ENCODE measurements at regions not wholly inside any gene's neighbourhood (a gene's known extent, or its start where the extent isn't known, plus 50 kb on each side); places are given as distances from the start of the nearest gene placed in this dataset.
"Not testable (repeated sequence)": the region's sequence is repeated elsewhere in the genome, so short reads cannot be mapped to it uniquely, and the experiment has no call there.

GRCh38 chr5:37951946-37952721 is 112.3 kb upstream of the GDNF start:
- H3K27ac ChIP-seq: no peak overlapping the region
- H3K36me3 ChIP-seq (ENCODE audit: low read depth): no peaks in the 10 kb centered on the region
- H3F3A ChIP-seq (ENCODE audit: insufficient read depth): no peaks in the 10 kb centered on the region
- no peaks in the 10 kb centered on the region for H3K9me3 ChIP-seq (ENCODE audit: low read depth)
- TF ChIP-seq EZH2 (IDR thresholded peaks at IDR 0.05; ENCODE audit: insufficient read depth, poor library complexity, severe bottlenecking) (no peak), EZH2phosphoT487 (IDR thresholded peaks at IDR 0.05; ENCODE audit: insufficient read depth, low read depth) (no peak)
- H2AFZ ChIP-seq: no peak overlapping the region
- in situ Hi-C loops (cut with MboI): no loop called here
- no peak overlapping the region for H3K9ac ChIP-seq
- H3K79me2 ChIP-seq (ENCODE audit: insufficient read depth): no peaks in the 10 kb centered on the region
- DNase-seq: no peak
- no peaks in the 10 kb centered on the region for H4K20me1 ChIP-seq (ENCODE audit: insufficient read depth)
- 66 to 68% methylated on average over 32 of the region's 32 CpGs for WGBS, 2 experiments (ENCODE audit: low coverage in 1 of 2, low lambda C conversion rate in 2 of 2, missing lambda C conversion rate in 2 of 2)
- H3K9me2 ChIP-seq (ENCODE audit: insufficient read depth): no peaks in the 10 kb centered on the region
- peaks cover 11% of the 10 kb centered on the region; the same call in 1 of the 2 replicates for H3K27me3 ChIP-seq (replicated peaks; ENCODE audit: insufficient read depth)
- no peak overlapping the region for H3K4me2 ChIP-seq (ENCODE audit: unreplicated experiment)
- no peak overlapping the region for H3K4me3 ChIP-seq
- no peaks in the 10 kb centered on the region for H3K4me1 ChIP-seq (ENCODE audit: insufficient read depth)

DNA sequence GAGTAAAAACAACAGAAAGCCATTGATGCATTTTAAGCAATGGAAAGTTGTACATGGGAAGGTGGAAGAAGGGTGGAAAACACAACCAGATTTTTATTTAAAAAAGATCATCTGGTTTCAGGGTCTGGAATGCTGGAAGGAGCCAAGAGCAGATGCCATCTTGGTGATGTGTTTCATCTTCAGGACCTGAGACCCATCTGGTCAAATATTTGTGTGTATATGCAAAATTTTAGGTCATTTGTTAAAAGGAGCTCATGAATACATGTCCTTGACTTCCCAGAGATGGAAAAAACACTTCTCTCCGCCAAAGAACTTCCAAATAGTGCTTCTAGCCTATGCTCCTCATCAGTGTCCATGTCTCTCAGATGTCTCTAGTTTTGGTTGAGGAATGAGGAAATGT is 110.6 kb upstream of the GDNF start:
- no peaks in the 10 kb centered on the region for H4K20me1 ChIP-seq (ENCODE audit: insufficient read depth)
- peaks cover 20% of the 10 kb centered on the region; the same call in 1 of the 2 replicates for H3K27me3 ChIP-seq (replicated peaks; ENCODE audit: insufficient read depth)
- 45 to 53% methylated on average over 1 of the region's 1 CpG for WGBS, 2 experiments (ENCODE audit: low coverage in 1 of 2, low lambda C conversion rate in 2 of 2, missing lambda C conversion rate in 2 of 2)
- H3K4me2 ChIP-seq (ENCODE audit: unreplicated experiment): no peak overlapping the region
- H3K9ac ChIP-seq: no peak overlapping the region
- H3F3A ChIP-seq (ENCODE audit: insufficient read depth): no peaks in the 10 kb centered on the region
- in situ Hi-C loops (cut with MboI): no loop called here
- TF ChIP-seq EZH2phosphoT487 (IDR thresholded peaks at IDR 0.05; ENCODE audit: insufficient read depth, low read depth): no peak
- TF ChIP-seq EZH2 (IDR thresholded peaks at IDR 0.05; ENCODE audit: insufficient read depth, poor library complexity, severe bottlenecking): no peak
- no peak overlapping the region for H3K27ac ChIP-seq
- H3K4me3 ChIP-seq: no peak overlapping the region
- no peaks in the 10 kb centered on the region for H3K9me3 ChIP-seq (ENCODE audit: low read depth)
- H3K9me2 ChIP-seq (ENCODE audit: insufficient read depth): no peaks in the 10 kb centered on the region
- no peak for DNase-seq
- H3K36me3 ChIP-seq (ENCODE audit: low read depth): no peaks in the 10 kb centered on the region
- H2AFZ ChIP-seq: no peak overlapping the region
- no peaks in the 10 kb centered on the region for H3K79me2 ChIP-seq (ENCODE audit: insufficient read depth)
- H3K4me1 ChIP-seq (ENCODE audit: insufficient read depth): no peaks in the 10 kb centered on the region

DNA sequence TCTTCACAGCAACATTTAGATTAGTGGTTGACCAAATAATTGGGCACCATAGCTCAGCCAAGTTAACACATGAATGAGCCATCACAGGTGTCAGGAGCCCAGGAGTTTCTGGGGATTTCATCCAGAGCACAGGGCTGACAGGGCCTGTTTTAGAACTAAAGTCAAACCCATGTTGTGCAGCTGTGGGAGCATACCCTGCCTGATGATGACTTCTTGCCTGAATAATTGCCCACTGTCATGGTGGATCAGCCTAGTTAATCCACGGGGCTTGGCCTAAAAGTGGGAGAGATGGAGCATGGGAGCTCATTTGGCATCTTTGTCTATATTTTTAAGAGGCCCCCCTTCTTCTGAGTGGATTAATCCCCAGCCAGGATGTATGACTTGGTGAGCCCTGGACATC is 105.6 kb upstream of the GDNF start:
- H4K20me1 ChIP-seq (ENCODE audit: insufficient read depth): no peaks in the 10 kb centered on the region
- H3K4me1 ChIP-seq (ENCODE audit: insufficient read depth): peaks cover 9% of the 10 kb centered on the region; the same call in 1 of the 2 replicates
- in situ Hi-C loops (cut with MboI): no loop called here

GRCh38 chr5:37943136-37943535 is 103.3 kb upstream of the GDNF start:
- H3K4me3 ChIP-seq; H3K4me1 ChIP-seq (ENCODE audit: insufficient read depth); H3K9me2 ChIP-seq (ENCODE audit: insufficient read depth); H2AFZ ChIP-seq; H4K20me1 ChIP-seq (ENCODE audit: insufficient read depth); H3K9ac ChIP-seq; H3F3A ChIP-seq (ENCODE audit: insufficient read depth); DNase-seq; H3K4me2 ChIP-seq (ENCODE audit: unreplicated experiment); H3K79me2 ChIP-seq (ENCODE audit: insufficient read depth); in situ Hi-C loops (cut with MboI); H3K9me3 ChIP-seq (ENCODE audit: low read depth); H3K36me3 ChIP-seq (ENCODE audit: low read depth); H3K27ac ChIP-seq: not testable (repeated sequence)
- 64 to 72% methylated on average over 2 of the region's 2 CpGs for WGBS, 2 experiments (ENCODE audit: low coverage in 1 of 2, low lambda C conversion rate in 2 of 2, missing lambda C conversion rate in 2 of 2)
- H3K27me3 ChIP-seq (replicated peaks; ENCODE audit: insufficient read depth): peaks cover 27% of the 10 kb centered on the region

More for the DNA sequence above, 105.6 kb upstream of the GDNF start:
- DNase-seq: no peak
- Histone ChIP-seq H3K79me2 (ENCODE audit: insufficient read depth) (no peaks in the 10 kb centered on the region), H3K27ac (no peak overlapping the region), H3F3A (ENCODE audit: insufficient read depth) (no peaks in the 10 kb centered on the region), H3K4me3 (no peak overlapping the region), H3K9me3 (ENCODE audit: low read depth) (no peaks in the 10 kb centered on the region), H3K9me2 (ENCODE audit: insufficient read depth) (no peaks in the 10 kb centered on the region), H3K4me2 (ENCODE audit: unreplicated experiment) (no peak overlapping the region), H3K9ac (no peak overlapping the region), H3K36me3 (ENCODE audit: low read depth) (no peaks in the 10 kb centered on the region), H3K27me3 (replicated peaks; ENCODE audit: insufficient read depth) (peaks cover 32% of the 10 kb centered on the region), H2AFZ (no peak overlapping the region)
- no peak for TF ChIP-seq EZH2phosphoT487 (IDR thresholded peaks at IDR 0.05; ENCODE audit: insufficient read depth, low read depth)
- TF ChIP-seq EZH2 (IDR thresholded peaks at IDR 0.05; ENCODE audit: insufficient read depth, poor library complexity, severe bottlenecking): no peak
- WGBS, 2 experiments (ENCODE audit: low coverage in 1 of 2, low lambda C conversion rate in 2 of 2, missing lambda C conversion rate in 2 of 2): 0 to 38% methylated on average over 1 of the region's 1 CpG

Data from GM23248 (cell line).